ENCODE measurements at regions not wholly inside any gene's neighbourhood (a gene's known extent, or its start where the extent isn't known, plus 50 kb on each side); places are given as distances from the start of the nearest gene placed in this dataset.

DNA sequence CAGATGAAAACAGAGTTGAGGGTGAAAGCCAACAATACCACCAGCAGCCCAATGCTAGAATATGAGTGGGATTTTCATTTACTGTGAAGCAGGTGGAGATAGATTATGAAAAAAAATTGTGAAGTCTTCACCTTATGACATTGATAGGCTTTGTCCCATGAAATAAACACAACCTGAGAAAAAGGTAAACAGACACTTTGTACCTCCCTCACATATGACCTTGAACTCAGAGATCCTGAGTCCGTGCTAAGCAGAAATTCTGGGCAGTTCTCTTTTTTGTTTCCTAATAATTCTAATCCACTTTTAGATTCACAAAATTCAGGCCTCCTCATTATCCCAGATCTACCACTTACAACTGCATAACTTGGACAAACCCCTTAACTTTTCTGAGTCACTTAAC, 127.3 kb upstream of the RORB start:
- 83% methylated on average over 1 of the region's 1 CpG for WGBS (ENCODE audit: insufficient coverage)
- H3K27ac ChIP-seq (ENCODE audit: low read depth in 1 of 2, low read length in 2 of 2) = no peak overlapping the region
- intact Hi-C loops (cut with micrococcal nuclease) = no loop called here

DNA sequence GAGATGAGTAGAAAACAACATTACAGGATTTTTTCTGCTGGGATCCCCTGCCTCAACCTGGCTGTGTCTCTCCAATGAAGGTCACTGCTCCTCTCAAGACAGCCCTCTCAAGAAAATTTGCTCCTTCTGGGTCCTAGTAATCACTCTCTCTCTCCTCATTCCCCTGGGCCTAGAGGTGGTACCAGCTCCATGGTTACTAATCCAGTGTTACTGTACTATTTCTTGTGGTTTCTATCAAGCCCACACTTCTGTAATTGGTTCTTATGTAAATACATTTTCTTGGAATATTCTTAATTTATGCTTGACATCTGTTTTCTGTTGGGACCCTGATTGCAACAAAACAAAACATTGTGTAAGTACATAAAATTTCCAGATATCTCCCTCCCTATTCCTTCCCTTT, 123.8 kb upstream of the RORB start:
- Mint-ChIP-seq H3K4me1 (no peaks in the 10 kb centered on the region), H3K36me3 (no peaks in the 10 kb centered on the region), H3K9me3 (peaks cover 0 to 2% (median 0%) of the 10 kb centered on the region in 7 donors), H3K27ac (no peak overlapping the region), H3K4me3 (no peak overlapping the region), H3K27me3 (ENCODE audit: low read depth in 3 of 3) (peaks cover 0 to 6% (median 0%) of the 10 kb centered on the region in 3 donors)
- H3K27ac ChIP-seq (ENCODE audit: low read depth in 1 of 2, low read length in 2 of 2) = no peak overlapping the region
- H3K27me3 ChIP-seq (ENCODE audit: control insufficient read depth in 2 of 2, insufficient read depth in 2 of 2, low read length in 2 of 2) = no peaks in the 10 kb centered on the region
- H2AFZ ChIP-seq (ENCODE audit: insufficient read depth, low read depth, low read length, poor library complexity, severe bottlenecking) = no peak overlapping the region
- H3K9ac ChIP-seq (ENCODE audit: insufficient read depth, low read length, poor library complexity, severe bottlenecking) = no peak overlapping the region
- H3K79me2 ChIP-seq (ENCODE audit: insufficient read depth, low read length) = no peaks in the 10 kb centered on the region
- H3K4me1 ChIP-seq (ENCODE audit: control insufficient read depth in 1 of 2, insufficient read depth in 2 of 2, low read length in 2 of 2) = no peaks in the 10 kb centered on the region
- H3K36me3 ChIP-seq (replicated peaks in 1 of 2; ENCODE audit: control insufficient read depth in 1 of 2, insufficient read depth in 2 of 2, low read length in 2 of 2) = no peaks in the 10 kb centered on the region
- DNase-seq = no peak
- H3K9me3 ChIP-seq (replicated peaks in 1 of 2; ENCODE audit: control insufficient read depth in 1 of 2, insufficient read depth in 1 of 2, low read length in 2 of 2) = no peaks in the 10 kb centered on the region
- intact Hi-C loops (cut with micrococcal nuclease) = no loop called here
- H3K4me3 ChIP-seq (replicated peaks in 1 of 3; ENCODE audit: low read depth in 2 of 3, low read length in 3 of 3) = no peak overlapping the region
- no peak overlapping the region for H3K4me2 ChIP-seq (replicated peaks; ENCODE audit: extremely low read depth, low read length, poor library complexity, severe bottlenecking)
- no peaks in the 10 kb centered on the region for H4K20me1 ChIP-seq (ENCODE audit: insufficient read depth, low read length)
- TF ChIP-seq, protein P1, sequence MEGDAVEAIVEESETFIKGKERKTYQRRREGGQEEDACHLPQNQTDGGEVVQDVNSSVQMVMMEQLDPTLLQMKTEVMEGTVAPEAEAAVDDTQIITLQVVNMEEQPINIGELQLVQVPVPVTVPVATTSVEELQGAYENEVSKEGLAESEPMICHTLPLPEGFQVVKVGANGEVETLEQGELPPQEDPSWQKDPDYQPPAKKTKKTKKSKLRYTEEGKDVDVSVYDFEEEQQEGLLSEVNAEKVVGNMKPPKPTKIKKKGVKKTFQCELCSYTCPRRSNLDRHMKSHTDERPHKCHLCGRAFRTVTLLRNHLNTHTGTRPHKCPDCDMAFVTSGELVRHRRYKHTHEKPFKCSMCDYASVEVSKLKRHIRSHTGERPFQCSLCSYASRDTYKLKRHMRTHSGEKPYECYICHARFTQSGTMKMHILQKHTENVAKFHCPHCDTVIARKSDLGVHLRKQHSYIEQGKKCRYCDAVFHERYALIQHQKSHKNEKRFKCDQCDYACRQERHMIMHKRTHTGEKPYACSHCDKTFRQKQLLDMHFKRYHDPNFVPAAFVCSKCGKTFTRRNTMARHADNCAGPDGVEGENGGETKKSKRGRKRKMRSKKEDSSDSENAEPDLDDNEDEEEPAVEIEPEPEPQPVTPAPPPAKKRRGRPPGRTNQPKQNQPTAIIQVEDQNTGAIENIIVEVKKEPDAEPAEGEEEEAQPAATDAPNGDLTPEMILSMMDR (IDR thresholded peaks at IDR 0.05) = no peak

More for the DNA sequence above, 127.3 kb upstream of the RORB start:
- Histone ChIP-seq H3K79me2 (ENCODE audit: insufficient read depth, low read length) (no peaks in the 10 kb centered on the region), H3K27me3 (ENCODE audit: control insufficient read depth in 2 of 2, insufficient read depth in 2 of 2, low read length in 2 of 2) (no peaks in the 10 kb centered on the region), H3K4me1 (ENCODE audit: control insufficient read depth in 1 of 2, insufficient read depth in 2 of 2, low read length in 2 of 2) (no peaks in the 10 kb centered on the region), H3K9me3 (replicated peaks in 1 of 2; ENCODE audit: control insufficient read depth in 1 of 2, insufficient read depth in 1 of 2, low read length in 2 of 2) (no peaks in the 10 kb centered on the region), H4K20me1 (ENCODE audit: insufficient read depth, low read length) (no peaks in the 10 kb centered on the region), H2AFZ (ENCODE audit: insufficient read depth, low read depth, low read length, poor library complexity, severe bottlenecking) (no peak overlapping the region), H3K4me3 (replicated peaks in 1 of 3; ENCODE audit: low read depth in 2 of 3, low read length in 3 of 3) (no peak overlapping the region), H3K36me3 (replicated peaks in 1 of 2; ENCODE audit: control insufficient read depth in 1 of 2, insufficient read depth in 2 of 2, low read length in 2 of 2) (no peaks in the 10 kb centered on the region), H3K4me2 (replicated peaks; ENCODE audit: extremely low read depth, low read length, poor library complexity, severe bottlenecking) (no peak overlapping the region), H3K9ac (ENCODE audit: insufficient read depth, low read length, poor library complexity, severe bottlenecking) (no peak overlapping the region)
- H3K27ac Mint-ChIP-seq = no peak overlapping the region
- TF ChIP-seq, protein P1 (IDR thresholded peaks at IDR 0.05) = no peak
- H3K27me3 Mint-ChIP-seq (ENCODE audit: low read depth in 3 of 3) = peaks cover 0 to 6% (median 0%) of the 10 kb centered on the region in 3 donors
- no peaks in the 10 kb centered on the region for H3K4me1 Mint-ChIP-seq
- H3K36me3 Mint-ChIP-seq = no peaks in the 10 kb centered on the region
- DNase-seq = no peak
- H3K9me3 Mint-ChIP-seq = peaks cover 0 to 3% (median 0%) of the 10 kb centered on the region in 7 donors
- no peak overlapping the region for H3K4me3 Mint-ChIP-seq

Data from CD14-positive monocyte (primary cell).